ENCODE measurements at regions not wholly inside any gene's neighbourhood (a gene's known extent, or its start where the extent isn't known, plus 50 kb on each side); places are given as distances from the start of the nearest gene placed in this dataset.

- TF ChIP-seq CTCF (IDR thresholded peaks at IDR 0.05) (no peak), POLR2A (IDR thresholded peaks at IDR 0.05) (no peak), EP300 (IDR thresholded peaks at IDR 0.05) (no peak)
These were observed 71.9 kb downstream of the IL12A start for GRCh38 chr3:160060409-160061027.
